ENCODE measurements at regions not wholly inside any gene's neighbourhood (a gene's known extent, or its start where the extent isn't known, plus 50 kb on each side); places are given as distances from the start of the nearest gene placed in this dataset.

- Histone ChIP-seq H3K9ac (ENCODE audit: low read depth in 1 of 2, low read length in 2 of 2) (no peak overlapping the region), H3K36me3 (ENCODE audit: control insufficient read depth in 4 of 4, insufficient read depth in 3 of 4, low read depth in 1 of 4, low read length in 3 of 4) (no peaks in the 10 kb centered on the region), H3K4me1 (ENCODE audit: control insufficient read depth in 4 of 4, insufficient read depth in 4 of 4, low read length in 3 of 4) (no peaks in the 10 kb centered on the region), H3K27ac (ENCODE audit: low read depth in 1 of 2, low read length in 2 of 2) (no peak overlapping the region), H3K9me3 (ENCODE audit: control insufficient read depth in 4 of 4, low read length in 3 of 4) (no peaks in the 10 kb centered on the region), H3K27me3 (ENCODE audit: control insufficient read depth in 4 of 4, insufficient read depth in 4 of 4, low read length in 3 of 4) (no peaks in the 10 kb centered on the region), H3K4me3 (ENCODE audit: low read depth in 1 of 3, low read length in 3 of 3) (no peak overlapping the region)
- WGBS = 72% methylated on average over 1 of the region's 1 CpG
- TF ChIP-seq FOXA1 (IDR thresholded peaks at IDR 0.05) (no peak), TAF1 (conservative IDR thresholded peaks at IDR 0.05) (no peak), SP1 (IDR thresholded peaks at IDR 0.05) (no peak), NR2F2 (IDR thresholded peaks at IDR 0.05) (no peak), FOXA2 (IDR thresholded peaks at IDR 0.05) (no peak), GABPA (IDR thresholded peaks at IDR 0.05 in 1 of 2, conservative IDR thresholded peaks at IDR 0.05 in 1 of 2) (no peak), RAD21 (IDR thresholded peaks at IDR 0.05) (no peak), EGR1 (IDR thresholded peaks at IDR 0.05; ENCODE audit: low read depth in 2 of 2) (no peak), YY1 (IDR thresholded peaks at IDR 0.05) (no peak), ATF3 (IDR thresholded peaks at IDR 0.05) (no peak), RXRA (IDR thresholded peaks at IDR 0.05) (no peak), ZBTB33 (IDR thresholded peaks at IDR 0.05) (no peak), HNF4G (IDR thresholded peaks at IDR 0.05) (no peak), HNF4A (conservative IDR thresholded peaks at IDR 0.05) (no peak), JUND (IDR thresholded peaks at IDR 0.05) (no peak)
- TF ChIP-seq, protein P1, sequence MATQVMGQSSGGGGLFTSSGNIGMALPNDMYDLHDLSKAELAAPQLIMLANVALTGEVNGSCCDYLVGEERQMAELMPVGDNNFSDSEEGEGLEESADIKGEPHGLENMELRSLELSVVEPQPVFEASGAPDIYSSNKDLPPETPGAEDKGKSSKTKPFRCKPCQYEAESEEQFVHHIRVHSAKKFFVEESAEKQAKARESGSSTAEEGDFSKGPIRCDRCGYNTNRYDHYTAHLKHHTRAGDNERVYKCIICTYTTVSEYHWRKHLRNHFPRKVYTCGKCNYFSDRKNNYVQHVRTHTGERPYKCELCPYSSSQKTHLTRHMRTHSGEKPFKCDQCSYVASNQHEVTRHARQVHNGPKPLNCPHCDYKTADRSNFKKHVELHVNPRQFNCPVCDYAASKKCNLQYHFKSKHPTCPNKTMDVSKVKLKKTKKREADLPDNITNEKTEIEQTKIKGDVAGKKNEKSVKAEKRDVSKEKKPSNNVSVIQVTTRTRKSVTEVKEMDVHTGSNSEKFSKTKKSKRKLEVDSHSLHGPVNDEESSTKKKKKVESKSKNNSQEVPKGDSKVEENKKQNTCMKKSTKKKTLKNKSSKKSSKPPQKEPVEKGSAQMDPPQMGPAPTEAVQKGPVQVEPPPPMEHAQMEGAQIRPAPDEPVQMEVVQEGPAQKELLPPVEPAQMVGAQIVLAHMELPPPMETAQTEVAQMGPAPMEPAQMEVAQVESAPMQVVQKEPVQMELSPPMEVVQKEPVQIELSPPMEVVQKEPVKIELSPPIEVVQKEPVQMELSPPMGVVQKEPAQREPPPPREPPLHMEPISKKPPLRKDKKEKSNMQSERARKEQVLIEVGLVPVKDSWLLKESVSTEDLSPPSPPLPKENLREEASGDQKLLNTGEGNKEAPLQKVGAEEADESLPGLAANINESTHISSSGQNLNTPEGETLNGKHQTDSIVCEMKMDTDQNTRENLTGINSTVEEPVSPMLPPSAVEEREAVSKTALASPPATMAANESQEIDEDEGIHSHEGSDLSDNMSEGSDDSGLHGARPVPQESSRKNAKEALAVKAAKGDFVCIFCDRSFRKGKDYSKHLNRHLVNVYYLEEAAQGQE (IDR thresholded peaks at IDR 0.05) = no peak
- TF ChIP-seq, protein P2, sequence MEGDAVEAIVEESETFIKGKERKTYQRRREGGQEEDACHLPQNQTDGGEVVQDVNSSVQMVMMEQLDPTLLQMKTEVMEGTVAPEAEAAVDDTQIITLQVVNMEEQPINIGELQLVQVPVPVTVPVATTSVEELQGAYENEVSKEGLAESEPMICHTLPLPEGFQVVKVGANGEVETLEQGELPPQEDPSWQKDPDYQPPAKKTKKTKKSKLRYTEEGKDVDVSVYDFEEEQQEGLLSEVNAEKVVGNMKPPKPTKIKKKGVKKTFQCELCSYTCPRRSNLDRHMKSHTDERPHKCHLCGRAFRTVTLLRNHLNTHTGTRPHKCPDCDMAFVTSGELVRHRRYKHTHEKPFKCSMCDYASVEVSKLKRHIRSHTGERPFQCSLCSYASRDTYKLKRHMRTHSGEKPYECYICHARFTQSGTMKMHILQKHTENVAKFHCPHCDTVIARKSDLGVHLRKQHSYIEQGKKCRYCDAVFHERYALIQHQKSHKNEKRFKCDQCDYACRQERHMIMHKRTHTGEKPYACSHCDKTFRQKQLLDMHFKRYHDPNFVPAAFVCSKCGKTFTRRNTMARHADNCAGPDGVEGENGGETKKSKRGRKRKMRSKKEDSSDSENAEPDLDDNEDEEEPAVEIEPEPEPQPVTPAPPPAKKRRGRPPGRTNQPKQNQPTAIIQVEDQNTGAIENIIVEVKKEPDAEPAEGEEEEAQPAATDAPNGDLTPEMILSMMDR (IDR thresholded peaks at IDR 0.05; ENCODE audit: low read depth, low read length, missing input control) = no peak
- TF ChIP-seq, protein P3, sequence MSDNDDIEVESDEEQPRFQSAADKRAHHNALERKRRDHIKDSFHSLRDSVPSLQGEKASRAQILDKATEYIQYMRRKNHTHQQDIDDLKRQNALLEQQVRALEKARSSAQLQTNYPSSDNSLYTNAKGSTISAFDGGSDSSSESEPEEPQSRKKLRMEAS (IDR thresholded peaks at IDR 0.05) = no peak
- DNase-seq (ENCODE audit: low spot score) = no peak
These were observed 232.9 kb downstream of the LNPK start for GRCh38 chr2:175769200-175769599.
